Heart left ventricle (tissue), 13 donors: ENCODE measurements at regions not wholly inside any gene's neighbourhood (a gene's known extent, or its start where the extent isn't known, plus 50 kb on each side); places are given as distances from the start of the nearest gene placed in this dataset.

ENCODE experiments used
- POLR2A ChIP-seq, 2 donors: fragments of 450-650 bp; IDR thresholded peaks; one replicate each; pipeline ENCODE4 v1.6.1; 2017; ENCODE audit warnings: antibody characterized with exemption in 2 of 2, mild to moderate bottlenecking in 2 of 2, moderate library complexity in 2 of 2
- TF ChIP-seq, protein P1 (sequence below), 12 donors: fragments of 200-600 bp; sonication (generic) in 4 of 12; IDR thresholded peaks; one replicate each; pipeline versions ENCODE4 v1.5.0 to v1.8.0; 2018 to 2022; ENCODE audit warnings: antibody characterized with exemption in 12 of 12, mild to moderate bottlenecking in 5 of 12
- donor health status: ischemic (EF 13 %, LVEDD 7.1; RV severe dilation, severe dysfunction).
- donor health status: DM: no; HTN: yes; CAD: no.
- donor health status: DM: no; HTN: no; CAD: no.
- donor health status: ischemic (EF 25% LVEDD 6.9; RV normal size, moderate dysfunction).
- donor health status: ischemic (EF 25% LVEDD 5.7; RV mildly dilated, moderate dysfunction).
- donor health status: ischemic (EF 35%, LVEDD 5.7; RV mildly dilated, moderate dysfunction).
- donor health status: nonischemic (EF 11% LVEDD 7.7; RV severe dilation, severe dysfunction).
- donor health status: DM: yes; HTN: yes; CAD: no.
- donor health status: PGD.
- donor health status: ischemic (EF 29% LVEDD 5.4; RV normal size, mild dysfunction).
- donor health status: nonischemic (EF 23%, LVEDD 6.1; RV moderate dilation, normal function).

DNA sequence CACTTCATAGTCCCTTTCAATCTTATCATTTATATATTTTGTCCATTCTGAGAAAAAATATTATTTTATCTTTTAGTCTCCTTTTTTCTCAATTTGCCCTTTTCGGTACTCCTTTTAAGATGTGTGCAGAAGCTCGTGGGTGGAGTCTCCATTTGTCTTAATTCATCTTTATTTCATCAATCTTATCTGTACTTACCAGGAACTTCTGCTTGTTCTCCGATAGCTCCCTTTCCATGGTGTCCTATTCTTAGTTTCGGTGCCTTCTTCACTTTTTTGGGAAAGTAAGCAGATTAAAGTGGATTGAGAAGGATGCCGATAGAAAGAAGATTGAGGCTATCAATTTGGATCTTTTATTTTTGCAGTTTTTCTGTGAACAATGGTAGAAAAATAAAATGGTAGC lies 183.4 kb upstream of the PLEKHA5 start:
- TF ChIP-seq, protein P1, sequence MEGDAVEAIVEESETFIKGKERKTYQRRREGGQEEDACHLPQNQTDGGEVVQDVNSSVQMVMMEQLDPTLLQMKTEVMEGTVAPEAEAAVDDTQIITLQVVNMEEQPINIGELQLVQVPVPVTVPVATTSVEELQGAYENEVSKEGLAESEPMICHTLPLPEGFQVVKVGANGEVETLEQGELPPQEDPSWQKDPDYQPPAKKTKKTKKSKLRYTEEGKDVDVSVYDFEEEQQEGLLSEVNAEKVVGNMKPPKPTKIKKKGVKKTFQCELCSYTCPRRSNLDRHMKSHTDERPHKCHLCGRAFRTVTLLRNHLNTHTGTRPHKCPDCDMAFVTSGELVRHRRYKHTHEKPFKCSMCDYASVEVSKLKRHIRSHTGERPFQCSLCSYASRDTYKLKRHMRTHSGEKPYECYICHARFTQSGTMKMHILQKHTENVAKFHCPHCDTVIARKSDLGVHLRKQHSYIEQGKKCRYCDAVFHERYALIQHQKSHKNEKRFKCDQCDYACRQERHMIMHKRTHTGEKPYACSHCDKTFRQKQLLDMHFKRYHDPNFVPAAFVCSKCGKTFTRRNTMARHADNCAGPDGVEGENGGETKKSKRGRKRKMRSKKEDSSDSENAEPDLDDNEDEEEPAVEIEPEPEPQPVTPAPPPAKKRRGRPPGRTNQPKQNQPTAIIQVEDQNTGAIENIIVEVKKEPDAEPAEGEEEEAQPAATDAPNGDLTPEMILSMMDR (IDR thresholded peaks at IDR 0.05), result no peak
- no peak for TF ChIP-seq POLR2A (IDR thresholded peaks at IDR 0.05)
